GM12875 (cell line): ENCODE measurements at regions not wholly inside any gene's neighbourhood (a gene's known extent, or its start where the extent isn't known, plus 50 kb on each side); places are given as distances from the start of the nearest gene placed in this dataset.

Experiments
- H3K4me3 ChIP-seq: one replicate; pipeline ENCODE4 v1.5.1; 2011; ENCODE audit warnings: low read depth, low read length, control low read depth
- TF ChIP-seq, protein P1 (sequence below): IDR thresholded peaks from 2 replicates; pipeline ENCODE4 v1.5.1; 2011; ENCODE audit warnings: low read depth, mild to moderate bottlenecking, control low read depth, inconsistent platforms, low read length, moderate library complexity, borderline replicate concordance; ENCODE audit not compliant: insufficient read depth

DNA sequence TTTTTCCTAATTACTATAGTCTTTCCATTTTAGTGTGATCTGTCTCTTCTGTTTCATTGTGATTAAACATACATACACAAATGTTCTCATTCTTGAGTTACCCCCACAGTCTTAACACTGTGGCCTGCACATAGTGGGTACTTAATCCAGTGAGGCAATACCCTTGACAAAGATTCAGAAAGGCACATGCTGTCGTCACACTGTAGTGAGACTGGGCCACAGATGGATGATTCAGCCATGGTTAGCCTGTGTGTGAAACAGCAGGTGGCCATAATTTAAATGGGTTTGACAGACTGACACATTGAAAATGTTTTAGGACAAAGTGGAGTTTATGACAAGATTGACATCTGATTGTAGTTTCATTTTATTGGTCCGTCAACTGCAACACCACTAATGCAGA, 313.1 kb downstream of the C11orf87 start:
- TF ChIP-seq, protein P1, sequence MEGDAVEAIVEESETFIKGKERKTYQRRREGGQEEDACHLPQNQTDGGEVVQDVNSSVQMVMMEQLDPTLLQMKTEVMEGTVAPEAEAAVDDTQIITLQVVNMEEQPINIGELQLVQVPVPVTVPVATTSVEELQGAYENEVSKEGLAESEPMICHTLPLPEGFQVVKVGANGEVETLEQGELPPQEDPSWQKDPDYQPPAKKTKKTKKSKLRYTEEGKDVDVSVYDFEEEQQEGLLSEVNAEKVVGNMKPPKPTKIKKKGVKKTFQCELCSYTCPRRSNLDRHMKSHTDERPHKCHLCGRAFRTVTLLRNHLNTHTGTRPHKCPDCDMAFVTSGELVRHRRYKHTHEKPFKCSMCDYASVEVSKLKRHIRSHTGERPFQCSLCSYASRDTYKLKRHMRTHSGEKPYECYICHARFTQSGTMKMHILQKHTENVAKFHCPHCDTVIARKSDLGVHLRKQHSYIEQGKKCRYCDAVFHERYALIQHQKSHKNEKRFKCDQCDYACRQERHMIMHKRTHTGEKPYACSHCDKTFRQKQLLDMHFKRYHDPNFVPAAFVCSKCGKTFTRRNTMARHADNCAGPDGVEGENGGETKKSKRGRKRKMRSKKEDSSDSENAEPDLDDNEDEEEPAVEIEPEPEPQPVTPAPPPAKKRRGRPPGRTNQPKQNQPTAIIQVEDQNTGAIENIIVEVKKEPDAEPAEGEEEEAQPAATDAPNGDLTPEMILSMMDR: no peak
- no peak overlapping the region for H3K4me3 ChIP-seq

DNA sequence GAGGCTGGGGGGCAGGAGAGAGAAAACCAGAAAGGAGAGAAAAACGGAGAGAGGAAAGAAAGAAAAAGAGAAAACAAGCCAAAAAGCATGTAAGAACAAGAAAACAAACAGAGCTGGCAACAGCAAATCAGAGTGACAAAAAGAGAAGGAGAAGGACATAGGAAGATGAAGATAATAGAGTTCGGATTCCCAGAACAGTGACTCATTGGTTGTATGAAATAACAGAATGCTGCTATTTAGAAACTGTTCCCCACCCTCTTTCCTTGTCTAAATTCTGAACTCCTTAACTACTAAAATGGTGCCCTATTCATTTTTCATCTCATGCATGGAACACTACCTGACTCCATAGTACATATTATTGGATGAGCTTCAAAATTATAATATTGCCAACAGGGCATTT, 317.4 kb downstream of the C11orf87 start:
- TF ChIP-seq, protein P1: no peak
- no peak overlapping the region for H3K4me3 ChIP-seq

DNA sequence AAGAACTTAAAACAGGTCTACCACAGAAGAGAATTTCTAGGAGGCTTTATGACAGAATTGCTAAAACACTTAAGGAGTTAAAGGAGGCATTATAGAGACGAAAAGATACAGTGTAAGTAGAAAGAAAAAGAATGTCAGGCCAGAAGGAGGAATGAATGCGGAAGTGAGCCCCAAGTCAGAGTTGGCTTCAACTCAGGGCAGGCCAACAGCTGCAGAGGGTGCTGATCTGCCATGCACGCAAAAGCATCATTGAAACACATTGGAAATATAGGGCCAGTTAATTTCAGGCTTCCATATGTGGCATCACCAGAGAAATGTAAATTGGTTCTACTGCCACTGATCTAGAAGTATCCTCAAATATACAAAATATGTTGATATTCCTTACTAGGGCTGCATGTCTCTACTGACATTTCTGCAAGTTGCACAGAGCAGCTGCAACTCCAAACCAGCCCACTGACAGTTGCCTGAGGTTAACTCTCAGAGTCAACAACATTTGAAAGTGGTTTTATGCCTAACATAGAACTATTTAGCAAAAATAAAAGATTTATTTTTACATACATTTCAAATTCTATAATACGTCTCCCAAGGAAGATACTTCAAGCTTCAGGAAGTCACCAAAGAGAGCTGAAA, 324.1 kb downstream of the C11orf87 start:
- TF ChIP-seq, protein P1: no peak
- no peak overlapping the region for H3K4me3 ChIP-seq

DNA sequence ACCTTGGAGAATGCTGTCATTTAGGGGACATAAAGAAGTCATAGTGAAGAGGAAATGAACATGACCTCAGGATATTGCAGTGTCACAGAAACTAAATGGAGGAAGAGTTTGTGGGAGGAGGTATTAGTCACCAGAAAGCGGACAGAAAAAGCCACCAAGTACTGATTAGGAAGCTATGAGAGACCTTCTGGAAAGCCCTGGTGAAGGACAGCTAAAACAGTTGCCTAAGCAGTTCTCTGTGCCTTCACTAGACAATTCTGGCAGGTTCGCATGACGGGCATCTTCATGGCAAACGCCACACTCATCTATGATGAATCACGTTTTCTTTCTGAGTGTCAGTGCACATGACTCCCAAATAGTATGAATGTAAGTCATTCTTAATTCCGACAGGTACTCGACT, 325.8 kb downstream of the C11orf87 start:
- TF ChIP-seq, protein P1: no peak
- H3K4me3 ChIP-seq: no peak overlapping the region

DNA sequence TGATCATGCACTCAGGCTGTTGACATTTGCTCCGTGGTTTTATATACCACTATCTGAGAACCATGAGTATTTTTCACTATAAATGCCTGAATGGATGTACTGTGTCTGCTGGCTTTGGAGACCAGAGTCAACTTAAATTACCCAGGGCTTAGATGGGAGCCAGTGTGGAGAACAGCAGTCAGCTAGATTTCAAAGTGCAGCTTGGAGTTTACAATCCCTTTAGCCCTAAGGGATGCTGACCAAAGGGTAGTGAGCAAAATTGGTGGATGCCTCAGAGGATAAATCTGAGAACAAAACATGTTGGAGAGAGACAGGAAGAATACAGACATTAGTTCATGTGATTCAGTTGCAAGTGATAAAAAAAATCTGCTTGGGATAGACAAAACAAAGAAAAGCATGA, 327.5 kb downstream of the C11orf87 start:
- no peak overlapping the region for H3K4me3 ChIP-seq
- TF ChIP-seq, protein P1: no peak

DNA sequence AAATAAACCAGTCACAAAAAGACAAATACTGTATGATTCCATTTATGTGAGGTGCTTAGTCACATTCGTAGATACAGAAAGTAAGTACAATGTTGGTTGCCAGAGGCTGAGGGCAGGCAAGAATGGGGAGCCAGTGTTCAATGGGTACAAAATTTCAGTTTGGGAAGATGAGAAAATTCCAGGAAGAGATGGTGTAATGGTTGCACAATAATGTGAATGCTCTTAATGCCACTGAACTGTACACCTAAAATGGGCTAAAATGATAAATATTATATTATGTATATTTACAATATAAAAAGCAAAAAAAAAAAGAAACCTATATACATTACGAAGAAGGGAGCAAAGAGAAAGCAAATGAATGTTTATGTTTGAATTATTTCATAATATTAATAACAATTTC, 329.0 kb downstream of the C11orf87 start:
- TF ChIP-seq, protein P1: no peak
- H3K4me3 ChIP-seq: no peak overlapping the region

DNA sequence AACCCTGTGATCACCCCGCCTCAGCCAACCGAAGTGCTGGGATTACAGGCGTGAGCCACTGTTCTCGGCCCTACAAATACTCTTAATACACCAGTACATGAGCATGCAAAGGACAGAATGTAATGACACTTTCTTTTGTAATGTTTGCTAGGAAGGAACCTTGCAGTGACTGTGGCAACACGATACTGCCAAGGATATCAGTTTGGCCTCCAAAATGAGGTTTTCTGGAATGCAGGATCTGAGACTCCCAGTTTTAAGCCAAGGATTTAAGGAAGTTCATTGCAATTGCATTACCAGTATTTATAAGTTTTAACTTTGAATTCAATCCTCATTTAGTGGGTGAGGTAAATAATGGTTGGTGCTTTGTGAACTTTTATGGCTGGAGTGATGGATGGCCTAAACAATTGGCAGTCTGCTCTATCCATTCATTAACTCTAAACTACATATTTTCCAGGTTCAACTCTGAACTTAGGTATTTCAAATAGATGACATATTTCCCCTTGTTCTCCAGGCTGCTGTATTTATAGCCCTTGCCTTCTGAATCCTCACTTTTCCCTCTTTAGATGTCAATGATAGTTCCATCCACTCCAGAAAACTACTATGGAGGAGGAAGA, 330.3 kb downstream of the C11orf87 start:
- TF ChIP-seq, protein P1: no peak
- no peak overlapping the region for H3K4me3 ChIP-seq
